Mammary epithelial cell (primary cell): ENCODE measurements at regions not wholly inside any gene's neighbourhood (a gene's known extent, or its start where the extent isn't known, plus 50 kb on each side); places are given as distances from the start of the nearest gene placed in this dataset.

Experiments used
- CTCF ChIP-seq, 2 donors: IDR thresholded peaks in 1 of 2; conservative IDR thresholded peaks in 1 of 2; 2 replicates each; pipeline ENCODE4 v1.5.1; 2011 to 2012; ENCODE audit warnings: inconsistent platforms in 2 of 2, low read length in 2 of 2, mild to moderate bottlenecking in 2 of 2, control low read depth in 1 of 2, low read depth in 1 of 2; ENCODE audit not compliant: insufficient read depth in 1 of 2; ENCODE audit errors: extremely low read depth in 1 of 2
- EZH2 ChIP-seq: IDR thresholded peaks from 2 replicates; pipeline ENCODE4 v1.6.1; 2012; ENCODE audit warnings: low read length, inconsistent platforms, borderline replicate concordance

DNA sequence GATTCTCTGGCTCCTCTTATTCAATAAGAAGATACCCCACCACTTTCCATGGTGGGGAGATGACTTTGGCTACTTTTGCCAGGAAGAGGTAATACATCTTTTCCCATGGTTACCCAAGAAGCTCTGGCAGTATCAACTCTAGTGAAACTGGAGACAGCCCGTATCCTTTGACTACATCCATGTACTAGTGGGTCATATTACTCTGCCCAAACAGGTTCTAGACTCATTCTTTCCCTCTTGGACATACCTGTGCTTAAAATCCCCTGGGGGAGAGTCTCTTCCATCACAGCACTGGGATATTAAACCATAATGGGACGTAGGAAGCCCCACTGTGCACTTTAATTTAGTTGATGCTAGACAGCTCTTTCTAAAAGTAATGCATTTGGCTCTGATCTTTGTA is 144.7 kb upstream of the KLF12 start:
- TF ChIP-seq CTCF (conservative IDR thresholded peaks at IDR 0.05 in 1 of 2, IDR thresholded peaks at IDR 0.05 in 1 of 2; ENCODE audit: extremely low read depth in 1 of 2, insufficient read depth in 1 of 2, low read depth in 1 of 2, low read length in 2 of 2), result no peak
- TF ChIP-seq EZH2, result no peak
